HUES6 (cell line): ENCODE measurements at regions not wholly inside any gene's neighbourhood (a gene's known extent, or its start where the extent isn't known, plus 50 kb on each side); places are given as distances from the start of the nearest gene placed in this dataset.
A peak's percentile ranks its signal among the peaks of the same experiment; 100 is the strongest.
"Not testable (repeated sequence)": the region's sequence is repeated elsewhere in the genome, so short reads cannot be mapped to it uniquely, and the experiment has no call there.

ENCODE experiments used
- H3K27ac ChIP-seq: 2 replicates; pipeline ENCODE4 v1.7.0; 2013; ENCODE audit warnings: low read depth, mild to moderate bottlenecking, low read length, inconsistent platforms
- H3K27me3 ChIP-seq: 2 replicates; pipeline ENCODE4 v1.6.1; 2013; ENCODE audit warnings: low read length; ENCODE audit not compliant: control insufficient read depth, insufficient read depth
- H3K36me3 ChIP-seq: 2 replicates; pipeline ENCODE4 v1.6.1; 2013; ENCODE audit warnings: low read length; ENCODE audit not compliant: control insufficient read depth, insufficient read depth
- H3K4me1 ChIP-seq: 2 replicates; pipeline ENCODE4 v1.6.1; 2013; ENCODE audit warnings: low read length; ENCODE audit not compliant: control insufficient read depth, insufficient read depth
- H3K4me3 ChIP-seq: 2 replicates; pipeline ENCODE4 v1.5.1; 2013; ENCODE audit warnings: low read depth, low read length
- H3K9ac ChIP-seq: one replicate; pipeline ENCODE4 v1.6.1; 2013; ENCODE audit warnings: mild to moderate bottlenecking, low read length
- H3K9me3 ChIP-seq: 2 replicates; pipeline ENCODE4 v1.6.1; 2013; ENCODE audit warnings: low read depth, low read length; ENCODE audit not compliant: control insufficient read depth, insufficient read depth

- no peaks in the 10 kb centered on the region for H3K4me1 ChIP-seq
- H3K9ac ChIP-seq, result no peak overlapping the region
- no peak overlapping the region for H3K4me3 ChIP-seq
- no peaks in the 10 kb centered on the region for H3K9me3 ChIP-seq
- no peaks in the 10 kb centered on the region for H3K36me3 ChIP-seq
- H3K27me3 ChIP-seq, result no peaks in the 10 kb centered on the region
- H3K27ac ChIP-seq, result no peak overlapping the region
These were observed 299.0 kb upstream of the MBL2 start for GRCh38 chr10:53071505-53072125.

- no peaks in the 10 kb centered on the region for H3K27me3 ChIP-seq
- H3K27ac ChIP-seq, result no peak overlapping the region
- H3K36me3 ChIP-seq, result no peaks in the 10 kb centered on the region
- no peak overlapping the region for H3K9ac ChIP-seq
- H3K4me3 ChIP-seq, result no peak overlapping the region
- no peaks in the 10 kb centered on the region for H3K4me1 ChIP-seq
- H3K9me3 ChIP-seq, result no peaks in the 10 kb centered on the region
These were observed 296.4 kb upstream of the MBL2 start for GRCh38 chr10:53069013-53069412.

- Histone ChIP-seq H3K4me3 (no peak overlapping the region), H3K27ac (no peak overlapping the region), H3K9ac (no peak overlapping the region), H3K9me3 (no peaks in the 10 kb centered on the region), H3K36me3 (no peaks in the 10 kb centered on the region), H3K4me1 (no peaks in the 10 kb centered on the region), H3K27me3 (no peaks in the 10 kb centered on the region)
These were observed 292.0 kb upstream of the MBL2 start for GRCh38 chr10:53064614-53065013.

- no peak overlapping the region for H3K27ac ChIP-seq
- H3K9me3 ChIP-seq, result no peaks in the 10 kb centered on the region
- no peaks in the 10 kb centered on the region for H3K36me3 ChIP-seq
- H3K4me1 ChIP-seq, result no peaks in the 10 kb centered on the region
- no peak overlapping the region for H3K9ac ChIP-seq
- H3K27me3 ChIP-seq, result no peaks in the 10 kb centered on the region
- H3K4me3 ChIP-seq, result no peak overlapping the region
These were observed 291.2 kb upstream of the MBL2 start for GRCh38 chr10:53063805-53064204.

GRCh38 chr10:53052521-53053164 lies 280.1 kb upstream of the MBL2 start:
- Histone ChIP-seq H3K4me3 (no peak overlapping the region), H3K27ac (no peak overlapping the region), H3K36me3 (no peaks in the 10 kb centered on the region), H3K4me1 (no peaks in the 10 kb centered on the region), H3K27me3 (no peaks in the 10 kb centered on the region), H3K9me3 (no peaks in the 10 kb centered on the region), H3K9ac (no peak overlapping the region)

GRCh38 chr10:53045315-53045714 lies 272.7 kb upstream of the MBL2 start:
- H3K27me3 ChIP-seq, result no peaks in the 10 kb centered on the region
- no peaks in the 10 kb centered on the region for H3K4me1 ChIP-seq
- H3K36me3 ChIP-seq, result no peaks in the 10 kb centered on the region
- H3K4me3 ChIP-seq, result no peak overlapping the region
- H3K27ac ChIP-seq, result no peak overlapping the region
- no peaks in the 10 kb centered on the region for H3K9me3 ChIP-seq
- H3K9ac ChIP-seq, result no peak overlapping the region

- H3K27me3 ChIP-seq, H3K4me1 ChIP-seq, H3K9me3 ChIP-seq, H3K27ac ChIP-seq, H3K4me3 ChIP-seq, H3K36me3 ChIP-seq, H3K9ac ChIP-seq: not testable (repeated sequence)
These were observed 263.2 kb upstream of the MBL2 start for GRCh38 chr10:53035823-53036222.

GRCh38 chr10:53033396-53033795 lies 260.8 kb upstream of the MBL2 start:
- Histone ChIP-seq H3K4me1 (peaks cover 15% of the 10 kb centered on the region), H3K9me3 (no peaks in the 10 kb centered on the region), H3K9ac (no peak overlapping the region), H3K27me3 (no peaks in the 10 kb centered on the region), H3K4me3 (no peak overlapping the region), H3K27ac (no peak overlapping the region), H3K36me3 (no peaks in the 10 kb centered on the region)

- H3K9me3 ChIP-seq, H3K36me3 ChIP-seq, H3K4me3 ChIP-seq, H3K27me3 ChIP-seq: not testable (repeated sequence)
- peak overlapping the region; percentile 8 for H3K9ac ChIP-seq
- H3K27ac ChIP-seq, result peak overlapping the region; percentile 63; the same call in 1 of the 2 replicates
- peaks cover 15% of the 10 kb centered on the region for H3K4me1 ChIP-seq
These were observed 257.6 kb upstream of the MBL2 start for GRCh38 chr10:53029872-53030849.

- H3K9me3 ChIP-seq, result 0 out of 2 replicates have a peak, but pooled peaks cover 7% of the 10 kb centered on the region
- H3K27ac ChIP-seq, result peak overlapping the region; percentile 61; the same call in 1 of the 2 replicates
- no peak overlapping the region; the same call in 1 of the 2 replicates for H3K4me3 ChIP-seq
- no peaks in the 10 kb centered on the region for H3K27me3 ChIP-seq
- H3K9ac ChIP-seq, result peak overlapping the region; percentile 8
- H3K36me3 ChIP-seq, result no peaks in the 10 kb centered on the region
- peaks cover 15% of the 10 kb centered on the region for H3K4me1 ChIP-seq
These were observed 256.9 kb upstream of the MBL2 start for GRCh38 chr10:53029449-53029848.

- H3K9me3 ChIP-seq, H3K27ac ChIP-seq, H3K9ac ChIP-seq: not testable (repeated sequence)
These were observed 253.2 kb upstream of the MBL2 start for GRCh38 chr10:53025765-53026164.

More at GRCh38 chr10:53025765-53026164, 253.2 kb upstream of the MBL2 start:
- H3K36me3 ChIP-seq, H3K4me3 ChIP-seq, H3K27me3 ChIP-seq: not testable (repeated sequence)
- peaks cover 31% of the 10 kb centered on the region for H3K4me1 ChIP-seq
